Jurkat, Clone E6-1 (cell line): ENCODE measurements at regions not wholly inside any gene's neighbourhood (a gene's known extent, or its start where the extent isn't known, plus 50 kb on each side); places are given as distances from the start of the nearest gene placed in this dataset.

Source experiments
- DNase-seq: peaks from one replicate; pipeline ENCODE4 v3.0.0-alpha.2; 2011; ENCODE audit warnings: low read depth, low spot score
- H3K4me3 ChIP-seq: 2 replicates; pipeline ENCODE4 v1.5.1; 2011; ENCODE audit warnings: mild to moderate bottlenecking, low read length, control low read depth, moderate library complexity

DNA sequence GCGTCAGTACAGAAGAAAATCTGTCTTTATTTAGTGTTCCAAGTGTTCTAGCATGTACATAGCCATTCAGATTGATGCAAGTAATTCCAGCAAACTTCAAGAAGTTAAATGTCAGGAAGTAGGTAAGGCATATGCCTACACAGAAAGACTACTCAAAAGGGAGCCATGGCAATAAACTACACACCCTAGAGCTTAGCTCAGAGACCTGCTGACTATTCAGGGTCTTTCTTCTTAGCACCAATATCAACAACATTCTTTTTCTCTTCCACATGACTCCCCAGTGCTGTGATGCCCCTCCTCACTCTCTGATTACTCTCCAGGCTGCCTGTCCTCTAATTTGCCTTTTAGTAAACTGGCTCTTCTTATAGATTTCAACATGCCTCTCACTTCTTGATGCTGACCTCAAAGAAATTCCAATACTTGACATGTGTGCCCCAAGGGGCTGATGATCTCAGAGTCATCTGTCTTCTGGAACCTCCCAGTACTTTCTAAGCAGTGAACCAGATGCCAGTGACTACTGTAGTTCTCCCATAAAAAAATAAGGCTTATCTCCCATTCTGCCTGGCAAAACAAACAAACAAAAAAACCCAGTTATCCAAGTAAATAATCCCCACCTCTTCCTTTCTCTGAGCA, 909.2 kb upstream of the FANCL start:
- no peak for DNase-seq
- no peak overlapping the region for H3K4me3 ChIP-seq

DNA sequence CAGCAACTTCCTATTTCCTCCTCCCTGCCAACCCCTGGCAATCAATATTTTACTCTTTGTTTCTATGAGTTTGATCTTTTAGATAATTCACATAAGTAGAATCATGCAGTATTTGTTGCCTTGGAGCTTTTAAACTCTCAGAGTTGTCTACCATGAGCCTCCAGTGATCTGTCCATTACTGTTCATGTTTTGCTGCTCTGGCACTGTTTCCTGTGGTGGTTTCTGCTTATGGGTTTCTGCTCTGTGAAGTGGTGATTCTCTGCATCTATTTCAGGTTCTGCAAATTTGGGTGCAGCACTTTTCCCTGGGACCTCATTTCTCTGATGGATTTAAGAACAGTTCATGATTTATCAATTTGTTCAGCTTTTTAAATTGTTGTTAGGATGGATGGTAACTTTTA, 908.1 kb upstream of the FANCL start:
- no peak overlapping the region for H3K4me3 ChIP-seq
- DNase-seq: peak; percentile 9

DNA sequence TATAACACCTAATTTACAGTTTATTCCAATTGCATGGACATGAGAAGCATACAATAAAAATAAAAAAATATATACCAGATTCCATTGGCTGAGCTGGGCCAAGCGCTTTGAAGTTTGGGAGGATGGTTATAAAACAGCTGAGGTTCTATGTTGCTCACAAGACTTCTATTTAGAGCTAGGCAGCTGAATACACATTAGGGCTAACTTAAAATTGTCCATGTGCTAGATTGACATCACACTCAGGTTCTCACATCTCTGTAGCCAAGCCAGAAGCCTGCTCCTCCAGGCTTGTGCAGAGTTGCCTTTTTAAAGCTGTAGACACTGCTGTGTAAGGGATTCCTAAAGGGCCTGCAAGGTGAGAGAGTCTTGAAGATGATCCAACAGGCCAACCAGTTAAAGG, 871.1 kb upstream of the FANCL start:
- H3K4me3 ChIP-seq: no peak overlapping the region
- DNase-seq: no peak

GRCh38 chr2:59096973-59097372, 855.8 kb upstream of the FANCL start:
- DNase-seq: no peak
- no peak overlapping the region for H3K4me3 ChIP-seq

DNA sequence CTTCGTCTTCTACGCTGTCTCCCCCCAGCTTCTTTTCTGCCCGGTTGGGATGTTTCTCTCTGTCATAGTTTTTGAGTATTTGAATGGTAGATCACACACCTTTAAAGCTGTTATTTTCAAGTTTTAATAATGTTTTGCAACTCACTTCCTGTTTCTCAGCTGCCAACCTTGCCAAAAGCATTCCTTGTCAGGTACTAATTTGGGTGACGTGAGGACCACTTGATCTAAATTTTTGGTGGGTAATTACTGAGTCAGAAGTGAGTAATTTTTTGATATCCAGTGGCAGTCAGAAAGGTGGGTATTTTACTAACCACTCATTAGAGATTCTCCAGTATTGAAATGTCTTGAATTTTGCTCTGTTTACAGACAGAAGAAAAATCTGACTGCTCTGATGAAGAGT, 852.4 kb upstream of the FANCL start:
- H3K4me3 ChIP-seq: no peak overlapping the region
- DNase-seq: no peak

DNA sequence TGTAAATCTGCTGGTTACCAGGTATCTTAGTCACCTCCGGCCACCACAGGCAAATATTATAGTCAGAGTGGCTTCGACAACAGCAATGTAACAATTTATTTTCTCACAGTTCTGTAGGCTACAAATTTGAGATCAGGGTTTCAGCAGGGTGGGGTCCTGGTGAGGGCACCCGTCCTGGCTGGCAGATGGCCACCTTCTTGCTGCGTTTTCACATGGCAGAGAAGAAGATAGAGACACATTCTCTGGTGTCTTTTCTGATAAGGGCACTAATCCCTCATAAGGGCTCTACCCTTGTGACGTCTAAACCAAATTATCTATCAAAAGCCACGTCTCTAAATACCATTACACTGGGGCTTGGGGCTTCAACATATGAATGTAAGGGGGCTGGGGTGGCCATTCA, 843.2 kb upstream of the FANCL start:
- no peak for DNase-seq
- H3K4me3 ChIP-seq: no peak overlapping the region

- no peak for DNase-seq
Observed at GRCh38 chr2:59083075-59083828, 842.1 kb upstream of the FANCL start.

DNA sequence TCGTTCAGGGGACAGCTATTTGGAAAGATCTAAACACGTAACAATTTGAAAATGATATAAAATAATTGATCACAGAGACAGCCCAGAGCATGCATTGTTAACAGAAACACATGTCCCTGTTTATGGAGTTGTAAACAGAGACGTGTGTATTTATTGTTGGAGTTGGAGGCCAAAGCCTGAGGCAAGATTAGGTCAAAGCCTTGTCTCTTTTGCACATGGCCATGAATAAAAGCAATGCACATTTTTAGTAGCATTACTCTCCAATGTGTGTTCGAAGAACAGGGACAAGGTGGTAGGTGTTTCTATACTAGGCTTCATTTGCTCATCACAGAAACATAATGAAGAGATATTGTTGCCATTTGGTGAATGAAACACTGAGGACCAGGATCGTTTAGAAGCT, 841.5 kb upstream of the FANCL start:
- H3K4me3 ChIP-seq: no peak overlapping the region
- no peak for DNase-seq

More at GRCh38 chr2:59083075-59083828, 842.1 kb upstream of the FANCL start:
- no peak overlapping the region for H3K4me3 ChIP-seq

DNA sequence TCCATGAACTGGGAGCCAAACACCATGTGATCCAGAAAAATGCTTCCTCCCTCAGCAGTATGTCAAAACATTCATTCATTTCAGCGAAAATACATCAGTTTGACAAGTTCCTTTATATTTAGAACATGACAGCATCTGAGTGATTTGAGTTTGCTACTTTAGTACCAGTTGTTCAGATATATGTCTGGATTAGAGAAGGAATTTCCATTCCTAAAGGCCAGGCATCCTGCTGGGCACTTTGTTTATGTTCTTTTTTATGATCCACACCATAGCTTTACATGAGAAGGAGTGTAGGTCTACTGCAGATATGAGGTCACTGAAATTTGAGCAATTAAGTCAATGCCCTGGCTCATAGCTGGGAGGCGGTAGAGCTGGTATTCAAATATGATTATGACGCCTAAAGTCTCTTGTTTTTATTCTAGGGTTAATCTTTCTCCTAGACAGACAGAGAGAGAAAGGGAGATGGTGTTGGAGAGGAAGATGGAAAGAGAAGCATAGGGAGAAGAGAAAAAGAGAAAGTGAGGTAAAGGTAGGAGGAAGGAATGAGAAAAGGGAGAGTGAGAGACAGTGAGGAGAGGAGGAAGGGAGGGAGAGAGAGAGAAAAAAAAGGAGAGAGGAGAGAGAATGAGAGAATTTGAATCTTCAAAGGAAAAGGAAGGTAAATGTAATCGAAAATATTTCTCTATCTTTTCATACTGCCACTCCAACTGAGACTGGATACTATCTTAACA, 839.5 kb upstream of the FANCL start:
- no peak for DNase-seq
- H3K4me3 ChIP-seq: no peak overlapping the region

DNA sequence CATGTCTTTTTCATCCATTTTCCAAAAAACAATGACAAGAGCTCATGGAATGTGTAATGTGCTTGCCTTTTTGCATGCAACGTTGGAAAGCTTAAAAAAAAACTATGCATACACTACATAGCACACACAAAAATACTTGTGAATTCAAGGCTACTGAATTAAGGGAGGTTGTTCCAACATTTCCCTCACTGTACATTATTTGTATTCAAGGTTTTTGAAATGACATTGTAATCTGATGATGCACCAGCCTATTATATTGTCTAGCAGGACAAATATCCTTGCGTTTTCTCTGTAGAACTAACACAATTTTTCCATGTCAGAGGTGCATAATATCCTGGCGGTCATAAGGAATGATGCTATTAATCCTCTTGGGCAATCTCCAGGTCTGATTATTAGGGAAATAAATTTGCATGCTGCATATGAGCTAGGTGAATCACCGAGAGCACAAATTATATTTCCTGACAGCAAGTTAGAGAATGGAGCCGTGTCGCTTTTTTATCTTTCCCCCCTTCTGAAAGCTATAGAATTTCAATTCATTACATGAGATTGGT, 836.9 kb upstream of the FANCL start:
- no peak overlapping the region for H3K4me3 ChIP-seq
- DNase-seq: no peak

- H3K4me3 ChIP-seq: no peak overlapping the region
- no peak for DNase-seq
Observed at GRCh38 chr2:59077026-59077725, 836.1 kb upstream of the FANCL start.

DNA sequence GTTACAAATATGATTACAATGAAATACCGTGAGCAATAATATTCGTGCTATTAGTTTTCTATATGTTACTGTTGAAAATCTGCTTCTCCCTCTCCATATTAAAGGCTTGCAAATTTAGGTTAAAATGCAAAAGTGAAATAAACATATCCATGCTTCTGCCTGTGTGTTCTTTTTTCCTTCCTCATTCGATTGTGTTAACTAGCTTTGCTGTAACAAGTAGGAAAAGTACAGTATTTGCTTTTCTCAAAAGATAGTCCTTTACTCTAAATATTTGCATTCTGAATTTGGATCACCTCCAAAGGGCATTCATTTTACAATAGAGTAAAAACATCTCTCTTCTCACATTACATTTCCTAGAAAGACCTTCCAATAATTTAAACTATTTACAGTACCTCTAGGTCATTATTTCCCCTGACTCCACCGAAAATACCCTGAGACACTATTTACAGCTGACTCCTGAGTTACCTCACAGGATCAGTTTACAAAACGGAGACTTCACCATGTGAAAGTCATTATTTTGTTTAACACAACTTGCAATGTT, 835.0 kb upstream of the FANCL start:
- no peak for DNase-seq
- no peak overlapping the region for H3K4me3 ChIP-seq

- no peak overlapping the region for H3K4me3 ChIP-seq
- no peak for DNase-seq
Observed at GRCh38 chr2:59074071-59074470, 832.9 kb upstream of the FANCL start.

- H3K4me3 ChIP-seq: no peak overlapping the region
- DNase-seq: no peak
Observed at GRCh38 chr2:59073286-59073685, 832.2 kb upstream of the FANCL start.

DNA sequence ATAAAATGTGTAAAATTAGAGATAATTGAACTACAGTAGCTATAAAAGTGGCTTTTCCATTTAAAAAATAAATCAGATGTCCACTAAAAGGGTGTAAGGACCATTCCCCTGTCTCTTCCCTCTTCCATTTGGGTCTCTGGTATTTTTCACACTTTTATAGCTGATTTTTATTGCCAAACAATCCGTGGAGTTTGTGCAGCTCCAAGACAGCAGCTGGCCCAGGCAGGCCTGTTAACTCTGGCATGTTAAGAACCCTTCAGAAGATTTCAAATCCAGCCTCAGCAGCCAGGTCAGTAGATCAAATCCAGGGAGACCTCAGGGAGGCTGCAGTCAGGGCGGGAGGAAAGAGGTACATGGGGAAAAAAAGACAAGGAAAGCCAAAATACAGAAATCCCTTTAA, 827.1 kb upstream of the FANCL start:
- H3K4me3 ChIP-seq: no peak overlapping the region
- DNase-seq: no peak

GRCh38 chr2:59066787-59067399, 825.8 kb upstream of the FANCL start:
- no peak for DNase-seq
- no peak overlapping the region for H3K4me3 ChIP-seq

GRCh38 chr2:59047373-59047995, 806.4 kb upstream of the FANCL start:
- DNase-seq: no peak
- no peak overlapping the region for H3K4me3 ChIP-seq
